ENCODE measurements at regions not wholly inside any gene's neighbourhood (a gene's known extent, or its start where the extent isn't known, plus 50 kb on each side); places are given as distances from the start of the nearest gene placed in this dataset.
"Not testable (repeated sequence)": the region's sequence is repeated elsewhere in the genome, so short reads cannot be mapped to it uniquely, and the experiment has no call there.

DNA sequence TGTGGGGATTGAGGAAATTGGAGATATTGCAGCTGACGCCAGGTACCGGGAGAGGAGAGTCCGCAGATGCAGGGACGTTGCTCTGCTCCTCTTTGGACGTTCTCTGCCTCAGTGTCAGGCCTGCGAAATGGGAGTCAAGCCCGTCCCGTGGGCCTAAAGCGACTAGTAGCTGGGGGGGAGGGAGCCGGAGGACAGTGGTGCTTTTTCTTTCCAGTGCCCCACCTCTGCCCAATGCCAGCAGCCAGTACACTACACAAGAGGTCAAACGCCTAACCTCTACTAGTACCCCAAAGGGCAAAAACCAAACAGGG, 413.6 kb upstream of the ESRRG start:
- FAIRE-seq = no peak

DNA sequence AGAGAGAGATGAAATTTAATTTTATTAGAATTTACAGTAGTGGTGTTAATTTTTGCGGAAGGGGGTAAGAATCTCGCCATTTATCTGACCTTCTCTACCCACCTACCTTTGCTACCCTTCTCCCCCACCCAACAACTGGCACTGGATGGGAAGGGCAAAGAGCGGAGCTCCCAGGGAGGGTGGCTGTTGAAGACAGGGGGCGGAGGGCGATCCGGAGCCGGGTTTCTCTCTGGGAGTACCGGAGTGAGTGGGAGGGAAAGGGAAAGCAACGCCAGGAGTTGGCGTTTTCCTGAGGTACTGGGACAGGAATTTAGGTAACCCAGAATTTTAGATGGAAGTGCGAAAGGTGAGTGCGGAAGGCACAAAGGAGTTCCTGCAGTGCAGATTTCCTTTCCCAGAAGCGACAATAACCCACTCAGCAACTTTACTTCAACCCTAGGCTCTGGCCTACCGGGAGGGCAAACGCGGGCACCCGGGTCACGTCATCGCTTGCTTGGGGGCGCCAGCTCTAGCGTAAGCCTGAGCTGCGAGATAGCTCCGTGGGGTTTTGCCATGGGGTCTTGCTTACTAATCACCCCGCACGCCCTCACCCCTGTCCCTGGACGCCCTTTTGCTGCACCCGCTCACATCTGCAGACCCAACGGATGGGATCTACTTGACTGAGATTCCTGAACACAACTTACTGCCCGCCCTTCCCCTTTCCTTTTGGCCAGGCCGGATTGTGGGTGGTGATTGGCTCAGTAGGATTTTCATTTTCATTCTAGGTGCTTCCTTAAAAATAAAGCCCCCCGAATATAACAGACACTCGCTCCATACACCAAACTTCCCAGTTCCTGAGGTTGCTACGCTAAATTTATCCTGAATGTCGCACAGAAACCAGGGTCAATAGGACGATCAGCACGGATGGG, 413.0 kb upstream of the ESRRG start:
- FAIRE-seq = no peak

DNA sequence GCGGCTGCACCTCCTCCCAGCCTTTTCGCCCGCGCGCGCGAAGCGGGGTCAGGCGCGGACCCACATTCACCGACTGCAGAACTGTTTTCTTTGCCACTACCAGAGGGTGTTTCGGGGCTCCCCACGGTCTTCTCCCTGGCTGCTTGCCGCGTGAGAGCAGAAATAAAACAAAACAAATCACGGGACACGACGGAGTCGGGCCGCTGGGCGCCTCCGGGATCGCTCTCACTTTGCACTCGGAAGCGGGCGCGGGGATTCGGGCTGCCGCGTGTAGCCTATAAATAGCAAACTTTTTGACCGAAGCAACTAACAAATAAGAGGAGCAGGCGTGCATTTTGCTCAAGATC, 412.3 kb upstream of the ESRRG start:
- FAIRE-seq = no peak

DNA sequence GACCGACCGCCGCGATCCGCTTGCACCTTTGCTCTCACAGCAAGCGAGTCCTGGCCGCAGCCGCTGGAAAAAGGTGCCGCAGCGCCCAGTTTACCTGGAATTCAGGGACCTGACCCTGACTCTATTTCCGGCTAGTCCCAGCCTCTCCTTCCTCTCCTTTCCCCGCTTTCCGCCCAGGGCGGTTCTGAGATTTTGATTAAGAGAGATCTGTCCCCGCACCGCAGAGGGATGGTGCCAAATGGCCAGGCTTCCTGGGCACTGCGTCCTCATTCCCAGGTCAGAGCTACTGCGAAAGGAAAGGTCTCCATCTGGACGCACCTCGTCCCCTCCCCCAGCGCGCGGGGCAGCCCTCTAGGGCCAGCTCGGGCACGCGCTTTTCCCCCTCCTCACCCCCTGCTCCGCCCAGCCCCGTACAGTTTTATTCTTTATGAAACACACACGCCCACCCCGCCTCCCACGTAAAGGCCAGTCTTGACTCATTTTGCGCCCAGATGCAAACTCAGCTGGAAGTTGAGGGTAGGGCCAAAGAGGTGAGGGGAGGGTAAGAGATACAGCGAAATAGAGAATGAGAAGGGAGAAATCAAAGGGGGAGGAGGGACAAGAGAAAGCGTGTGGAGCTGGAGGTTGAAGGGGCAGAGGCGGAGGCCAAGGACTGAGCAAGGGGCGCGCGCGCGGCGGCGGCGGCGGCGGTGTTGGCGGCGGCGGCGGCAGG, 411.8 kb upstream of the ESRRG start:
- no peak for FAIRE-seq

DNA sequence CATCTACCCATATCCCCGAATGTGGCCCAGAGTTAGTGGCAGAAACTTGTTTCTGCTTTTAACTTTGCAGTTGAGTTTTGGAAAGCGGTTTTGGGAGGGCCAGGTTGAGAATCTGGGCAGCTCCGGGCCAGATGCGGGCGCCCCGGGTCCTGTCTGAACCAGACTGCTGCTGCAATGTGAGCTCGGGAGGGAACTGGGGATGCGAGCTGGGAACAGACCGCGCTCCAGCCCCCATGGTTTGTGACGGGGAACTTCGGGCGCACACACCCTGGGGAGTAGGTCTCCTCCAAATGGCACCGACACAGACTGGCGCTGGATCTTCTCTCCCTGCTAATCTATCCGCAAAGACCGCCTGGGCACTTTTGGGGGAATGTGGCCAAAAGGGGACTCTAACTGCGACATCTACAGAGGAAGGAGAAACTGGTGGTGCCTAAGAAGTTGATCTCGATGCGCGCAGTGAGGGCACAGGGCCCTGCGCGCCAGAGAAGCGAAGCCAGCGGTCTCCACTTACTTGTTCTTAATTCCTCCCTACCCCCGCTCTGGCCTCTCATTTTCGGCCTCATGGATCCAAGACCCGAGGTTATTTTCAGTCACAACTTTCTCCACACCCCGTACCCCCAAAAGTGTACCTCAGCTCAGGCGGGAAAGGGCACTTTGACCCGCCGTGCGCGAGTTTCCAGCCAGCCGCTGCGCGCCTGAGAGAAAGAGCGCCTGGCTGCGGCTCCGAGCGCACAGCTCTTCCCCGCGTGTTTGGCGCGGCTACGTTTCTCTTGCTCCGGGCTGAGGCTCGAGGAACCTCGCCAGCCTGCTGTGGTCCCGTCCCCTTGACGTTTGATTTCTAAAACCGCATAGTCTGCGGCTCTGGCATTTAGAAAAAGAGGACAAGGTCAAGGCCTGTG, 411.0 kb upstream of the ESRRG start:
- no peak for FAIRE-seq

DNA sequence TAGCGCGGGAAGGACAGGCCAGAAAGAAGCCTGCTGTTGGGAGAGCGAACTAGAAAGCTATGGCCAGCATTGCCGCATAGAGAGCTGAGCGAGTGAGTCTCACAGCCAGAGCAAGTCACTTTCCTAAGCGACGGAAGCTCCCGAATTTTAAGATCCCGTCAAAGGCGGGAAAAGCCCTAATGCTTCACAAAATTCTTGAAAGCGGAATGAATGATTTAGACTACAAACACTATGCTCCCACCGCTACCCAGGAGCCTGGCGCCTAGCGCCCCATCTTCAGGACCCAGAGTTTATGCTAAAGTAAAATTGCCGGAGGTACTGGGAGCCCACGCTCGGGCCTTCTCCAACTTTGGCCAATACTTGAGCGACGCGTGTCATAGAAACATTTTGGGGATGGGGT, 409.9 kb upstream of the ESRRG start:
- no peak for FAIRE-seq

DNA sequence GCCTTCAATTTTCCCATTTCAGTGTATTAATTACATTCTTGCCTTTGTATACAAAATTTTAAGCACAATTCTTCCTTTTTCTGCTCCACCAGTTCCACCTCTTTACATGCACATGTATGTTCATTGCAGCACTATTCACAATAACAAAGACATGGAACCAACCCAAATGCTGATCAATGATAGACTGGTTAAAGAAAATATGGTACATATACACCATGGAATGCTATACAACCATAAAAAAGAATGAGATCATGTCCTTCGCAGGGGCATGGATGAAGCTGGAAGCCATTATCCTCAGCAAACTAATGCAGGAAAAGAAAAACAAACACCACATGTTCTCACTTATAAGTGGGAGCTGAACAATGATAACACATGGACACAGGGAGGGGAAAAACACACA, 400.1 kb upstream of the ESRRG start:
- not testable (repeated sequence) for FAIRE-seq

DNA sequence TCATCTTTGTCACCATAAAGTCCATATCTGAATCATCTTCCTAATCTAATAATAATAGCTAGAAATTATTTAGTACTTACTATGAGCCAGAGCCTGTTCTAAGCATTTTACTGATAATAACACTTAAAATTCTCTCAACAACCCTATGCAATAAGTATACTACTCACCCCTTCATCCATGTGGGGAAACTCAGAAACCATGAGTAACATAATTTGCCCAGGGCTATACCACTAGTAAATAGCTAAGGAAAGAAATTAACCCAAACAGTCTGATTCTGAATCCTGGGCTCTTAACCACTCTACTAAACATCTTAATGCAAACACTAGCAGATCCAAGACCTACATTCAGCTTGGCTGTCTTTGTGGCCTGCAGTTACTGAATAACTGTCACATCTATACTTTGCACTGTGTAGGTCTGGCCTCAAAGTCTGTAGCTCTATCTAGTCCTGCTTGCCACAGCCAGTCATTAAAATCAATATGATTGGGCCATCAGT, 394.8 kb upstream of the ESRRG start:
- no peak for FAIRE-seq

DNA sequence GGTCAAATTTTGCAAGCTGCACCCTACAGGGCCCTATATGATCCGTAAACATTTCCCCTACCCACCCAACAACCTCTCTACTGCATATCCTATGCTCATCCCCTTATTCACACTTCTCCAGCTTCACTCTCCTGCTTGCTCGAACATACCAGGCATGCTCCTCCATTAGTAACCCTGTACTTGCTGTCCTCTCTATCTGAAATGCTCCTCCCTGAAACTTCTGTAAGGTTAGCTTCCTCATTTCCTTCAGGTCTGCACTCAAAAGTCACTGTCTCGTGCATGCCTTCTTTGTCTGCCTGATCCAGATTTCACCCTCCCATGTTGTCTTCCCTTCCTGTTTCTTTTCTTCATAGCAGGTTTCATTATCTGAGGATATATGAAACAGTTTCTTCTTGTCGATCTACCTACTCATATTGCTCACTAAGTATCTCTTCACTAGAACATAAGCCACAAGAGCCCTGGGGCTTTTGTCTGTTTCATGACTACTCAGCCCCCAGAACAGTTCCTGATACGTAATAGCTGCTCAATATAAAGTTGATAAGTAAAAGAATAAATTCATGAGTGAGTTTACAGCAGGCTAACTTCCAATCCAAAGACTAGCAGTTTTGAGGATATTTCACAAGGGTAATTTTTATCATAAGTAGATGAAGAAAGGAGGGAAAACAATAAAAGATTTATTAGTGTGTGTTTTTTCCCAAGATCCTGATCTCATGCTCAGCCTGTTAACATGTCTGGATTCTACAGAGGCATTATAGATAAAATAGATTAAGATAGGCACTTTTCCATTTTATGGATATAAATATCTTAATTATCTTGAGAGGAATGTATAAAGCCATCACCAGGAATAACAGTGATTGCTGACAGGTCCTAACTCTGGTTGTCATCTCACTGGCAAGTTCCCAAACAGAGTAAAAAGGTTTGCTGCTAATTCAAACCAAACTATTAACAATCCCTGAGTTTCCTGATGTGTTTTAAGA, 392.5 kb upstream of the ESRRG start:
- no peak for FAIRE-seq

DNA sequence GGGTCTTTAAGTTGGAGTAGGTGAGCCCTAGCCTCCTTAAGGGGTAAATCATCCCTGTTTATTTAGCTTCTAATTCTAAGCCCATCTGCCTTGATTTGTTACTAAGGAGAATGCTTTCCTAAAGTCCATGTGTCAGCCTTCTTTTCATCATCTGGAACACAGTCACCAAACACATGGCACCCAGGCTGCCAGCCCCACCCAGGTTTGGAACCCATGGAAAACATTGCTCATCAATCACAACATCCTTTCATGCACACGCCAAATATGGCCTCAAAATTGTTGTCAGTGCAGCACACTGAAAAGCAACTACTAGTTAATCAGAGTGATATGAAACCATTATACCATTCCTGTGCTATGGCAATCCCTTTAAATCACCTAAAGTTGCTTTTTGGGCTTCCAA, 386.7 kb upstream of the ESRRG start:
- FAIRE-seq = no peak

DNA sequence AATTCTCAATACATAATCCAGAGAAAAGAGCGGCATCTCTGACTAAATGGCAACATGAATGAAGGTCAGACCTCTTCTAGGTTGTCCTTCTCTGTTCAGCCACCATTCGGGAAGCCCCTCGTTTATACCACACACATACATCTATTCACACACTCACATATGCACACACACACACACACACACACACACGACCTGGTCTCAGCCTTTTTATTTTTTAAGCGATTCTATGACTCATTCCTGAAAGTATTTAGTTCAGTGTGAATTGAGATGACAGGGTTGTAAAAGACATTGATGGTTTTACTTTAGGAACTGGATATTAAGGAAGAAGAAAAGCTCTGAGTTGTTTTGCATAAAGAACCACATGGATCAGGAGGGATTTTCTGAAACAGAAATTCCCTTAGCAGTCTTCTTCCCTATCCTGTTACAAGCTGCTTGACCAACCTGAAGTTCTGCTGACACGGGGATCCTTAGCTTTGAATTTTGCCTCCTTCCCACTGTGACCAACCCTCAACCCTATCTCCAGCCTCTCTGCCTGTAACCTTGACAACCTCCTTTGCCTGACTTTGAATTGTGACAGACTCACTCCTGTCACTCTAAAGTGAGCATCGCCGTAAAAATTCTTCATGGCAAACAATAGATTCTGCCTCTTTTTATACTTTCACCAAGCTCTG, 383.1 kb upstream of the ESRRG start:
- no peak for FAIRE-seq

DNA sequence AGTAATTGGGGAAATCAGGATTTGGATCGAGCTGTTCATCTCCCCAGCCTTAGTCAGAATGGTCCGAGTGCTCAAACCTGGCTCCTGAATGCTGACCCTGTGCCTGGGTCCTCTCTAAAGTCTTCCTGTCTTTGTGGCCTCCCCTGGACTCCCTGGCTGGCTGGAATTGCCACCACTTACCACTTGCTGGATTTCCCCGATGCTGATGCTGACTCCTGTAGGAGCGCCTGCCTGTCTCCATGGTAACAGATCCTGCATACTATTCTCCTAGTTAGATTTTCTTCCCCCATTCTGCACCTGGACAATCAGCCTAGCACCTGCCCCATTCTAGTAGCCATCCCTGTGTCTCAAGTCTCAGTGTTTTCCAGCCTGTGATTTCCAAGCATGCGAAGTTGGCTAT, 382.2 kb upstream of the ESRRG start:
- FAIRE-seq = no peak

DNA sequence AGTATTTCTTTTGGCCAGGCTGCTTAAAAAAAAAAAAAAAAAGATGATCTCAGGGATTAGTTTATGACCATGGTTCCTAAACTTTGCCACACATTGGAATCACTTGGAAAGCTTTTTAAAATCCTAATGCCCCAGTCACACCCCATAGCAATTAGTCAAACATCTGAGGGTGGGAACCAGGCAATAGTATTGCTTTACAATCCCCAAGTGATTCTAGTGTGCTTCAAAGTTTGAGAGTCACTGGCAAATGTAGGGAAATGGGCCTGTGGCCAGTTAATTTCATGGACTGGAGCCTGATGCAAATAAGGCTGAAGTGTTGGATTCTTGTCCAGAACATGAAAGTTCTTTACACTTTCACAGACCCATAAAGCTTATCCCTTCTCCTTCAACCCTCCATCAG, 374.6 kb upstream of the ESRRG start:
- FAIRE-seq = no peak

DNA sequence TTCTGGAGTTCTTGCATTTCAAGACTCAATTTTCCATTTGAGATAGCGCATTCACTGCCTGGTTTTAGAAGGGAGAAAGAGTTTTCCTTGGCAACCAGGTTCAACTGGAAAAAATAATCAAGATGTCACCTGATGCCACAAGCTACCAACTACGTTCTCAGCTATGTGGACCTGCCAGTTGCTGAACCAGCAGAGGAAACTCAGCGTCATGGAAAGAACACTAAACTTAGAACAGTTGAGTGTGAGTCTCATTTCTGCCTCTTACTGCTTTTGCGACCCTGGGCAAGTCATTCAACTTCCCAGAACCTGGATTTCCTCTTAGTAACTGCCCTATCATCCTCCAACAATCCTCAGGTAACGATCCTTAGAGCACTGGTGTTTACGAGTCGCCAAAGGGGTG, 373.0 kb upstream of the ESRRG start:
- no peak for FAIRE-seq

DNA sequence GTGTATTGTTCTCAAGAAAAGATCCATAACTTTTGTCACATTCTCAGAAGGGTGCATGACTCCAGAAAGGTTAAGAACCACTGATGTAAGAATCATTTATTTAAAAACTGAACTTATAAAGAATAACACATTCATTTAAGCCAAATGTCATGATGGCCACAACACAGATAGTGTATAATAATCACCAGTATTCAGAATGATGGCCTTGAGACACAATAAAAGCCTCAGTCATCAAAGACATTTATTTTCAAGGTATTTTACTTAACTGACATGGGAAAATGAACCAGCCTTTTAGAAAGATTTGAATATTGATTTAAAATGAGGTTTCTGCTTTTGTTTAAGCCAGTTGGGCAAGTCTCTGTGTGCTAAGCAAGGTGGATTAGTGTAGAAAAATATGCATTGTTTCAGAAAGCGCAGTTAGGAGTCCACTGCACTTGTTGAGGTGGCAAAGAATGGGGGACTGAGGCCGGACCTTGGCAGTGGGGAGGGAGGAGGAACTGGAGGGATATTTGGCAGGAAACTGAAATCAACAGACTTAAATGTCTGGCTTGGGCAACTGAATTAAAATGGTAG, 371.9 kb upstream of the ESRRG start:
- FAIRE-seq = no peak

DNA sequence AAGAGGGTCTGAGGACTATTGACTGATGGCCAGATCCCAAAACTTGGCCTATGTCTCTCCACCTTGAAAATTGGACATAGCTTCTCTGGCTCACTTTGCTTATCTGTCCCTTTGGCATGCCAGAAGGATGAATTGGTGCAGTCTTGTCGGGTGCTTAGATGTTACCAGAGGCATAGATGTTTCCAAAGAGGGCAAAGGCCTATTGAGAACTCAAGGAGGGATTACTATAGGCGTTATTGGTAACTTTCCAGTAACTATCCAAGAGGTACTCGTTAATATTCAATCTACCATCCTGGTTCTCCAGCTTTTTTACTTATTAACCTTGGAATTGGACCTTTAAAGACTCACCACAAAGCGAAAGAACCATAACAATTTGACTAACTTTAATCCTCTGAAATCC, 368.3 kb upstream of the ESRRG start:
- FAIRE-seq = no peak

DNA sequence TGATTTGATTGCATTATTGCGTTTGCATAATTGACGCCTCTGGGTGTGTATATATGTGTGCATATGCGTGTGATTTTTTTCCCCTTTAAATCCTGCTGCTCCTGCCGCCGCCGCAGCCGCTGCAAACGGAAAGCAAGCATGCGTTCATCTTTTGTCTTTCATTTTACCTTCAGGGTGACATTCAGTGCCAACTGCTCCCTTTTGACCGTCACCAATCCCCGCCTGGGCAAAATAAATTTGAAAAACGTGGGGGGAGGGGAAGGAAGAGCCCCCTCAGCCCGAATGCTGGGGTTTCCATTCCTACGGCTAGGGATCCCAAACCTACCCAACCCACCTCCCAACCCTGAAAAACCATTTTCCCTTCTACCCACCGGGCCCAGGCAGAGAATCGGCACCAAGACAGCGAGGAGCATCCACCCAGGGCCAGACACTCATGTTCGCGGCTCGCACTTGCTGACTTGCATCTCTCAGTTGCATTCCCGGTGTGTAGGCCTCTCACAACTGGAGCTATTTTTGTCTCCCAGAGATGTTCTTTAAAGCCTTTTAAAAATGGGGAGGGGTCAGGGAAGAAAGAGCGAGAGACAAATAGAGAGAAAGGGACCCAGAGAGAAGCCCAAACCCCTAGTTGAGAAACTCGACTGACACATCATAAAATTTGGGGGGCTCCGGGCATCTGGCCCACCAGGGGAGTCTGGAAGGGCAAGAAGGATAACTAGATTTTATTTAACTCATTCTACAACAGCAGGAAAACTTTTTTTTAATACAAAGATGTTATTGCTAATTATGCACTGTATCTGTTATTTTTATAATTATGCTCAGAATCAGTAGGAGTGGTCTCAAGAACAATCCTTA, 367.1 kb upstream of the ESRRG start:
- no peak for FAIRE-seq

DNA sequence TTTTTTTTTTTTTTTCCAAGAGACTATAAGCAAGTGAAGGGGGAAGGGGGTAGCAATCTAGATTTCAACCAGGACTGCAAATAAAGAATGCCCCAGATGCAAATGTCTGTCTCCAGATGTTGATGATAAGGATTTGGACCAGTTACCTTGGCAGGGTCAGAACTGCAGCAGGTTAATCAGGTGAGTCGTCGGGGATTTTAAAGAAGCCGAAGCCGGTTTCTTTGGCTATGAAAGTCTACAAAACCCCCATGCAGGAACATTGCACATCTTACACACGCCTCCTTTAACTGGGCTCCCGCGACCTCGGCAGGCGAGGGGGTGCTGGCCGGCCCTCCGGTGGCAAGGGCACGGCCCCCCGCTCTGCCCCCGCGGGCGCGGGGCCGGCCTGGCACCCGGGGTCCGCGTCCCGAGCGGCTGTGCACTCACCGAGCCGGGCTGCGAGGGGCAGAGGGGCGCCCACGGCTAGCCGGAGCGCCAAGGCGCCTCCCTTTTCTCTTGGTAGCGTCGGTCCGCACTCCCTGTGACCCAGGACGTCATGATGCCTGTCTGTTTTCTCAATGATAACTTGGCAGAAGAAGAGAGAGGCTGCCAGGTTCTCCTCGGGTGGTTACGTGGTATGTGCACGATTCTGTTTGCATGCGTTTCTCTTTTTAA, 366.3 kb upstream of the ESRRG start:
- no peak for FAIRE-seq

DNA sequence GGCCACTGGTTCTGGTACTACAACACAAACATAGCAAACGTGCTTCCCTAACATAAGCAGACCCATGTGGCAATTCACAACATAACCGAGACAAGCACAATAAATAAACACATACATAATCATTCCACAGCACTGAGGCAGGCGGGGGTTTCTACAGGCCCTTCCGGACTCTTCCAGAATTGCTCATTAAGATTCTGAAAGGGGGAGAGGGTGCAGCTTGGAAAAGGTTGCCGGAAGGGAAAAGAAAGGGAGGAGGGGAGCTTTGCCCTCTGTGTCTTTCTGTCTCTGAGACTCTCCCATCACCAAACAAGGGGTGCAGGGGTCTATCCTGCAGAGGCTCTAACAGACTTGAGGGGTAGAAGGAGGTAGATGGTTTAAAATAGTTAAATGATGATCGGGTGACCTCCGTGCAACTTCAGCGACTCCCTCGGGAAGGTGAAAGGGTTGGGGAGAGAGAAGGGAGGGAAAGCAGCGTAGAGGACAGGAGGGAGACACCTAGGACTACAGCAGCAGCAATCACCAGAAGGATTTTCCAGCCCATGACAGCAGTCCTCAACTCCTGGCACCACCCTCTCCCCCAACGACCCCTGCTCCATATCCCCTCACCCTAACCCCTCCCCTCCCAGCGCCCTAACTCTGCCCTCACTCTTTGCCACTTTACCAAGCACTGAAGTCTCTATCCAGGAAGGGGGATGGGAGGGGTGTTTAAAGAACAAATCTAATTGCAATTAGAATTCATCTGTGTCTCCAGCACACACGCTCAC, 365.5 kb upstream of the ESRRG start:
- FAIRE-seq = no peak
